Endothelial cell (in vitro differentiated cells): ENCODE measurements at regions not wholly inside any gene's neighbourhood (a gene's known extent, or its start where the extent isn't known, plus 50 kb on each side); places are given as distances from the start of the nearest gene placed in this dataset.

Experiments
- DNase-seq: peaks from one replicate; pipeline ENCODE4 v3.0.0; 2021; ENCODE audit warnings: low spot score
- H3K27ac Mint-ChIP-seq: one replicate; pipeline ENCODE4 v1.8.0; 2021; ENCODE audit warnings: mixed read lengths, inconsistent platforms; ENCODE audit not compliant: unreplicated experiment
- H3K27me3 Mint-ChIP-seq: one replicate; pipeline ENCODE4 v1.8.0; 2021; ENCODE audit warnings: mild to moderate bottlenecking, moderate library complexity, mixed read lengths, inconsistent platforms; ENCODE audit not compliant: unreplicated experiment
- H3K36me3 Mint-ChIP-seq: one replicate; pipeline ENCODE4 v1.8.0; 2021; ENCODE audit warnings: mild to moderate bottlenecking, low read depth, mixed read lengths, inconsistent platforms; ENCODE audit not compliant: unreplicated experiment
- H3K4me1 Mint-ChIP-seq: one replicate; pipeline ENCODE4 v1.8.0; 2021; ENCODE audit warnings: mild to moderate bottlenecking, mixed read lengths, inconsistent platforms; ENCODE audit not compliant: unreplicated experiment
- H3K4me3 Mint-ChIP-seq: one replicate; pipeline ENCODE4 v1.8.0; 2021; ENCODE audit warnings: mild to moderate bottlenecking, mixed read lengths, inconsistent platforms; ENCODE audit not compliant: unreplicated experiment
- H3K9me3 Mint-ChIP-seq: one replicate; pipeline ENCODE4 v1.8.0; 2021; ENCODE audit warnings: mixed read lengths, inconsistent platforms; ENCODE audit not compliant: unreplicated experiment
- CTCF ChIP-seq: fragments of 200-600 bp; sonication (generic); IDR thresholded peaks from one replicate; pipeline ENCODE4 v1.5.0; 2021; ENCODE audit warnings: antibody characterized with exemption; ENCODE audit not compliant: unreplicated experiment

- TF ChIP-seq CTCF: no peak
- Mint-ChIP-seq H3K9me3 (no peaks in the 10 kb centered on the region), H3K27ac (no peak overlapping the region), H3K4me1 (peaks cover 22% of the 10 kb centered on the region), H3K4me3 (no peak overlapping the region), H3K27me3 (peaks cover 2% of the 10 kb centered on the region), H3K36me3 (no peaks in the 10 kb centered on the region)
- DNase-seq: no peak
Measured at GRCh38 chr12:13851828-13852227, 129.6 kb downstream of the GRIN2B start.

- H3K4me3 Mint-ChIP-seq: peak overlapping the region; percentile 32
- no peak for TF ChIP-seq CTCF
- no peak for DNase-seq
- peaks cover 2% of the 10 kb centered on the region for H3K27me3 Mint-ChIP-seq
- peaks cover 22% of the 10 kb centered on the region for H3K4me1 Mint-ChIP-seq
- no peaks in the 10 kb centered on the region for H3K9me3 Mint-ChIP-seq
- no peaks in the 10 kb centered on the region for H3K36me3 Mint-ChIP-seq
- peak overlapping the region; percentile 54 for H3K27ac Mint-ChIP-seq
Measured at GRCh38 chr12:13849456-13849855, 131.9 kb downstream of the GRIN2B start.

DNA sequence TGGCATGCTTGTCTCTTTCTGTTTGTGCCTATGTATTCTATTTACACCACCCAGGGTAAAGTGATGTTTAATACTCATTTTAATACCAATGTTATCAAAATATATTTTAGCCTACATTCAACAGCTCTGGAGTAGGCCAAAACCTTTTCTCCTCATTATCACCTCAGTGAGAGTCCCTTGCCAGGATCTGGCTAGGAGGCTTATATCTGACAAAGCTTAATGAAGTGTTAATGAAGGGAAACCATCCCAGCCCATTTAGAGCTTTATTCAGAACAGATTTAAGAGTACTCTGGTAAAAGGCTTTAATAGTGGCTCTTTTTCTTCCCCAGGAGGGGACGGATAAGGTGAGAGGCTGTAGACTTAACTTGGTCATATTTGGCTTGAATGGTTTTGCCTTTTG, 137.6 kb downstream of the GRIN2B start:
- Mint-ChIP-seq H3K9me3 (no peaks in the 10 kb centered on the region), H3K4me3 (no peak overlapping the region), H3K27ac (no peak overlapping the region), H3K36me3 (no peaks in the 10 kb centered on the region), H3K27me3 (no peaks in the 10 kb centered on the region), H3K4me1 (peaks cover 11% of the 10 kb centered on the region)
- TF ChIP-seq CTCF: no peak
- no peak for DNase-seq

- Mint-ChIP-seq H3K36me3 (no peaks in the 10 kb centered on the region), H3K27me3 (no peaks in the 10 kb centered on the region), H3K4me1 (peaks cover 4% of the 10 kb centered on the region), H3K27ac (no peak overlapping the region), H3K4me3 (no peak overlapping the region), H3K9me3 (no peaks in the 10 kb centered on the region)
- no peak for TF ChIP-seq CTCF
- DNase-seq: no peak
Measured at GRCh38 chr12:13841358-13841757, 140.0 kb downstream of the GRIN2B start.

DNA sequence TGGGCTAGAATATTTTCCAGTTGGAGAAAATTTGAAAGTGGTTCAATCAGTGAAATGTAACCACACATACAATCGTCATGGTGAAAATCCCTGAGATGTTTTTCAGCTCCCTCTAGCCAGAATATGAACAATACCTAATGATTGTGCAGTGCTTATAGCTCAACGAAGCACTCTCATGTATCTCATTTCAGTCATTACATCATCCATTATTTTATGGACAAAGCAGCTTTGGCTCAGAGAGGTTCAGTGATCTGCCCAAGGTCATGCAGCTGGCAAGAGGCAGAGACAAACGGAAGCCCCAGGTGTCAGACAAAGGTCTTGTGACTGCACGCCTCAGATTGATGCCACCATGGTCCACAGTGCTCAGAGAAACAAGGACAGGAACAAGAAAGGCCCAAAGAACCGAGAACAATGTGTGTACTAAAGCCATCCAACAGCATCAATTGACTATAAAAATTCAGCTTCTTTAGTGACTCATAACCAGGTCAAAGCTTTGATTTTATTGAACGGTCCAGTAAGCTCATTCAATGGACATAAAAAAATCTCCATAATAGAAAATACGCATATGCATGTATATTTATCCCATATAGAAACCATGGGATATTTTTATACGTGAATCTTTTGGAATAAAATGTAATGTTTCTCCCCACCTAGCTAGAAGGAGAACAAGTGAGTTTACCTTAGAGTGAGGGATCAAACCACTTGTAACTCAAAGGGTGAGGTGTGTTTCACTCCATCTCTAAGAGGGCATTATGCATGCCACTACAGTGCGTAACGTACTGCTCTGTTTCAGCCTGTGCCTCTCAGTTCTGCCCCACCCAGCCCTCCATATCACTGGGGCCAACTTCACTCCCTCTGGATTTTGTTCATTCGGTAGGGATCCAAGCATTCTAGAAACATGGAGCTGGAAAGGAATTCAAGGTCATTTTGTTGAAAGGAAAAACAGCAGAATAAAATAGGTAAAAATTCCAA, 141.8 kb downstream of the GRIN2B start:
- H3K4me1 Mint-ChIP-seq: peaks cover 4% of the 10 kb centered on the region
- H3K4me3 Mint-ChIP-seq: no peak overlapping the region
- no peak for DNase-seq
- no peaks in the 10 kb centered on the region for H3K9me3 Mint-ChIP-seq
- TF ChIP-seq CTCF: no peak
- no peaks in the 10 kb centered on the region for H3K36me3 Mint-ChIP-seq
- H3K27me3 Mint-ChIP-seq: no peaks in the 10 kb centered on the region
- H3K27ac Mint-ChIP-seq: no peak overlapping the region
